OCI-LY7 (cell line): ENCODE measurements at regions not wholly inside any gene's neighbourhood (a gene's known extent, or its start where the extent isn't known, plus 50 kb on each side); places are given as distances from the start of the nearest gene placed in this dataset.

Experiments
- EZH2phosphoT487 ChIP-seq: fragments of 200-600 bp; sonication (generic); IDR thresholded peaks from 2 replicates; pipeline ENCODE4 v1.6.1; 2018; ENCODE audit warnings: low read depth, borderline replicate concordance, mild to moderate bottlenecking, mixed run types, antibody characterized with exemption, low read length, moderate library complexity, mixed read lengths
- TF ChIP-seq, protein P1 (sequence below): fragments of 200-600 bp; sonication (generic); conservative IDR thresholded peaks from 2 replicates; pipeline ENCODE4 v1.5.1; 2014; ENCODE audit warnings: mild to moderate bottlenecking, antibody characterized with exemption, low read length, moderate library complexity, mixed read lengths

GRCh38 chr2:118737684-118738083 lies 109.8 kb downstream of the EN1 start:
- TF ChIP-seq, protein P1, sequence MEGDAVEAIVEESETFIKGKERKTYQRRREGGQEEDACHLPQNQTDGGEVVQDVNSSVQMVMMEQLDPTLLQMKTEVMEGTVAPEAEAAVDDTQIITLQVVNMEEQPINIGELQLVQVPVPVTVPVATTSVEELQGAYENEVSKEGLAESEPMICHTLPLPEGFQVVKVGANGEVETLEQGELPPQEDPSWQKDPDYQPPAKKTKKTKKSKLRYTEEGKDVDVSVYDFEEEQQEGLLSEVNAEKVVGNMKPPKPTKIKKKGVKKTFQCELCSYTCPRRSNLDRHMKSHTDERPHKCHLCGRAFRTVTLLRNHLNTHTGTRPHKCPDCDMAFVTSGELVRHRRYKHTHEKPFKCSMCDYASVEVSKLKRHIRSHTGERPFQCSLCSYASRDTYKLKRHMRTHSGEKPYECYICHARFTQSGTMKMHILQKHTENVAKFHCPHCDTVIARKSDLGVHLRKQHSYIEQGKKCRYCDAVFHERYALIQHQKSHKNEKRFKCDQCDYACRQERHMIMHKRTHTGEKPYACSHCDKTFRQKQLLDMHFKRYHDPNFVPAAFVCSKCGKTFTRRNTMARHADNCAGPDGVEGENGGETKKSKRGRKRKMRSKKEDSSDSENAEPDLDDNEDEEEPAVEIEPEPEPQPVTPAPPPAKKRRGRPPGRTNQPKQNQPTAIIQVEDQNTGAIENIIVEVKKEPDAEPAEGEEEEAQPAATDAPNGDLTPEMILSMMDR = no peak
- no peak for TF ChIP-seq EZH2phosphoT487
